WTC11 (cell line): ENCODE measurements at regions not wholly inside any gene's neighbourhood (a gene's known extent, or its start where the extent isn't known, plus 50 kb on each side); places are given as distances from the start of the nearest gene placed in this dataset.
"Not testable (repeated sequence)": the region's sequence is repeated elsewhere in the genome, so short reads cannot be mapped to it uniquely, and the experiment has no call there.

Source experiments
- ATAC-seq: fragments of 200-7000 bp; cut with Tn5 transposase; 2 replicates; pipeline ENCODE4 v1.10.0; 2021; ENCODE audit warnings: mild to moderate bottlenecking, moderate library complexity
- CTCF ChIA-PET: fragments of 300-600 bp; sonication (Branson Sonifier 250); formaldehyde crosslinking; loops from one replicate; lab custom pipeline; 2021; ENCODE audit warnings: antibody characterized with exemption; lab: Charles Lee
- POLR2A ChIA-PET: fragments of 350-600 bp; sonication (Branson Sonifier 250); formaldehyde crosslinking; loops from one replicate; lab custom pipeline; 2021; ENCODE audit warnings: antibody characterized with exemption; lab: Charles Lee
- DNase-seq: peaks from one replicate; pipeline ENCODE4 v3.0.0; 2021; ENCODE audit warnings: low spot score
- H3K27ac Mint-ChIP-seq: 2 replicates; pipeline ENCODE4 v1.8.0; 2021; ENCODE audit warnings: mixed read lengths
- H3K27me3 Mint-ChIP-seq: 2 replicates; pipeline ENCODE4 v1.8.0; 2021; ENCODE audit warnings: low read depth, mild to moderate bottlenecking, moderate library complexity, mixed read lengths
- H3K36me3 Mint-ChIP-seq: 2 replicates; pipeline ENCODE4 v1.8.0; 2021; ENCODE audit warnings: mixed read lengths
- H3K4me1 Mint-ChIP-seq: 2 replicates; pipeline ENCODE4 v1.8.0; 2022; ENCODE audit warnings: mixed read lengths
- H3K4me3 Mint-ChIP-seq: 2 replicates; pipeline ENCODE4 v1.8.0; 2021; ENCODE audit warnings: mild to moderate bottlenecking, moderate library complexity, mixed read lengths
- H3K9me3 Mint-ChIP-seq: 2 replicates; pipeline ENCODE4 v1.8.0; 2021; ENCODE audit warnings: mixed read lengths
- AR ChIP-seq: fragments of 250-450 bp; sonication (Bioruptor Pico); IDR thresholded peaks from 2 replicates; pipeline ENCODE4 v1.9.0; 2021; ENCODE audit warnings: mild to moderate bottlenecking
- ARID4B ChIP-seq: sonication (generic); formaldehyde crosslinking; IDR thresholded peaks from 2 replicates; pipeline ENCODE4 v1.8.0; 2023; ENCODE audit warnings: missing genetic modification reagents, mild to moderate bottlenecking, borderline replicate concordance
- ATF1 ChIP-seq: sonication (generic); formaldehyde crosslinking; IDR thresholded peaks from 2 replicates; pipeline ENCODE4 v1.8.1; 2023; ENCODE audit warnings: mild to moderate bottlenecking, moderate library complexity, missing genetic modification reagents
- ATF6 ChIP-seq: sonication (generic); formaldehyde crosslinking; IDR thresholded peaks from 2 replicates; pipeline ENCODE4 v1.8.1; 2023; ENCODE audit warnings: mild to moderate bottlenecking, missing genetic modification reagents
- E2F5 ChIP-seq: sonication (generic); formaldehyde crosslinking; IDR thresholded peaks from 2 replicates; pipeline ENCODE4 v1.8.1; 2022; ENCODE audit warnings: mild to moderate bottlenecking, moderate library complexity, missing genetic modification reagents
- GABPB1 ChIP-seq: sonication (generic); formaldehyde crosslinking; IDR thresholded peaks from 2 replicates; pipeline ENCODE4 v1.8.1; 2023; ENCODE audit warnings: mild to moderate bottlenecking, missing genetic modification reagents
- JAZF1 ChIP-seq: fragments of 250-450 bp; sonication (Bioruptor Pico); IDR thresholded peaks from 2 replicates; pipeline ENCODE4 v1.9.0; 2021; ENCODE audit warnings: moderate library complexity, mild to moderate bottlenecking, inconsistent platforms
- KAT7 ChIP-seq: sonication (generic); formaldehyde crosslinking; IDR thresholded peaks from 2 replicates; pipeline ENCODE4 v1.8.1; 2023; ENCODE audit warnings: missing genetic modification reagents, mild to moderate bottlenecking, borderline replicate concordance
- MAX ChIP-seq: sonication (generic); formaldehyde crosslinking; IDR thresholded peaks from 2 replicates; pipeline ENCODE4 v1.8.0; 2022; ENCODE audit warnings: mild to moderate bottlenecking, missing genetic modification reagents
- MLX ChIP-seq: sonication (generic); formaldehyde crosslinking; IDR thresholded peaks from 2 replicates; pipeline ENCODE4 v1.8.1; 2023; ENCODE audit warnings: mild to moderate bottlenecking, missing genetic modification reagents, moderate library complexity
- NFATC4 ChIP-seq: fragments of 250-450 bp; sonication (Bioruptor Pico); IDR thresholded peaks from 2 replicates; pipeline ENCODE4 v1.9.0; 2021; ENCODE audit warnings: mild to moderate bottlenecking
- NR2C2 ChIP-seq: sonication (generic); formaldehyde crosslinking; IDR thresholded peaks from 2 replicates; pipeline ENCODE4 v1.8.0; 2022; ENCODE audit warnings: mild to moderate bottlenecking, missing genetic modification reagents
- NR3C1 ChIP-seq: sonication (generic); formaldehyde crosslinking; conservative IDR thresholded peaks from 2 replicates; pipeline ENCODE4 v1.8.1; 2023; ENCODE audit warnings: low read depth, mild to moderate bottlenecking, missing genetic modification reagents
- RORB ChIP-seq: fragments of 250-450 bp; sonication (Bioruptor Pico); IDR thresholded peaks from 2 replicates; pipeline ENCODE4 v1.9.0; 2021; ENCODE audit warnings: mild to moderate bottlenecking
- SP1 ChIP-seq: sonication (generic); formaldehyde crosslinking; conservative IDR thresholded peaks from 2 replicates; pipeline ENCODE4 v1.8.1; 2022; ENCODE audit warnings: missing genetic modification reagents
- TEAD1 ChIP-seq: sonication (generic); formaldehyde crosslinking; IDR thresholded peaks from 2 replicates; pipeline ENCODE4 v1.8.0; 2022; ENCODE audit warnings: mild to moderate bottlenecking, missing genetic modification reagents
- TEAD4 ChIP-seq: sonication (generic); formaldehyde crosslinking; IDR thresholded peaks from 2 replicates; pipeline ENCODE4 v1.8.0; 2022; ENCODE audit warnings: mild to moderate bottlenecking, missing genetic modification reagents
- ZNF121 ChIP-seq: sonication (generic); formaldehyde crosslinking; IDR thresholded peaks from 2 replicates; pipeline ENCODE4 v1.8.0; 2023; ENCODE audit warnings: missing genetic modification reagents
- ZNF232 ChIP-seq: sonication (generic); formaldehyde crosslinking; IDR thresholded peaks from 2 replicates; pipeline ENCODE4 v1.8.0; 2022; ENCODE audit warnings: mild to moderate bottlenecking, missing genetic modification reagents
- ZNF396 ChIP-seq: fragments of 250-450 bp; sonication (Bioruptor Pico); IDR thresholded peaks from 2 replicates; pipeline ENCODE4 v1.8.0; 2021; ENCODE audit warnings: mild to moderate bottlenecking, moderate library complexity, borderline replicate concordance

- H3K9me3 Mint-ChIP-seq, result peaks cover 29% of the 10 kb centered on the region
- TF ChIP-seq NR2C2 (CRISPR knock-in tag) (no peak), TEAD1 (CRISPR knock-in tag) (no peak), ZNF232 (CRISPR knock-in tag) (no peak)
- no peak for DNase-seq
- ChIA-PET POLR2A (interaction anchor here (0.5 kb wide), 1 partner anchor 237 kb away, joined by 3 read pairs; no protein-coding TSS in a partner anchor), CTCF (interaction anchor here (1.7 kb wide), 1 partner anchor 11 kb away, joined by 4 read pairs; no protein-coding TSS in a partner anchor)
- ATAC-seq, result no peak
- H3K36me3 Mint-ChIP-seq, result peaks cover 6% of the 10 kb centered on the region
- no peak overlapping the region for H3K27ac Mint-ChIP-seq
- H3K4me3 Mint-ChIP-seq, result no peak overlapping the region
- H3K4me1 Mint-ChIP-seq, result no peaks in the 10 kb centered on the region
- no peaks in the 10 kb centered on the region for H3K27me3 Mint-ChIP-seq
Observed at GRCh38 chr7:68074242-68074641, 1077.6 kb downstream of the TYW1 start.

- ChIA-PET CTCF (interaction anchor here (1.5 kb wide), 1 partner anchor 15 kb away, joined by 3 read pairs; no protein-coding TSS in a partner anchor), POLR2A (no interaction called here)
- peaks cover 9% of the 10 kb centered on the region; the same call in 1 of the 2 replicates for H3K27me3 Mint-ChIP-seq
- H3K36me3 Mint-ChIP-seq, result peaks cover 28% of the 10 kb centered on the region
- no peak overlapping the region for H3K4me3 Mint-ChIP-seq
- H3K9me3 Mint-ChIP-seq, result peaks cover 43% of the 10 kb centered on the region
- no peak overlapping the region for H3K27ac Mint-ChIP-seq
- TF ChIP-seq ARID4B (CRISPR knock-in tag) (no peak), RORB (CRISPR knock-in tag) (no peak), MAX (CRISPR knock-in tag) (no peak), NFATC4 (CRISPR knock-in tag) (no peak), E2F5 (no peak), ZNF396 (CRISPR knock-in tag) (no peak), SP1 (CRISPR knock-in tag) (no peak), ZNF121 (no peak), ATF6 (CRISPR knock-in tag) (no peak), ATF1 (CRISPR knock-in tag) (no peak), AR (CRISPR knock-in tag) (no peak), KAT7 (CRISPR knock-in tag) (no peak), MLX (CRISPR knock-in tag) (no peak), JAZF1 (CRISPR knock-in tag) (no peak), NR3C1 (CRISPR knock-in tag) (no peak), GABPB1 (CRISPR knock-in tag) (no peak), TEAD4 (CRISPR knock-in tag) (no peak)
- no peak for DNase-seq
- ATAC-seq, result no peak
- no peaks in the 10 kb centered on the region for H3K4me1 Mint-ChIP-seq
Observed at GRCh38 chr7:68078157-68078710, 1081.6 kb downstream of the TYW1 start.

- CTCF ChIA-PET, H3K4me1 Mint-ChIP-seq, H3K27me3 Mint-ChIP-seq, H3K4me3 Mint-ChIP-seq, ATAC-seq, H3K27ac Mint-ChIP-seq, POLR2A ChIA-PET, DNase-seq: not testable (repeated sequence)
- Mint-ChIP-seq H3K9me3 (peaks cover 69% of the 10 kb centered on the region), H3K36me3 (peaks cover 45% of the 10 kb centered on the region)
Observed at GRCh38 chr7:68082066-68082960, 1085.7 kb downstream of the TYW1 start.
